ENCODE measurements at regions not wholly inside any gene's neighbourhood (a gene's known extent, or its start where the extent isn't known, plus 50 kb on each side); places are given as distances from the start of the nearest gene placed in this dataset.
A peak's percentile ranks its signal among the peaks of the same experiment; 100 is the strongest.

DNA sequence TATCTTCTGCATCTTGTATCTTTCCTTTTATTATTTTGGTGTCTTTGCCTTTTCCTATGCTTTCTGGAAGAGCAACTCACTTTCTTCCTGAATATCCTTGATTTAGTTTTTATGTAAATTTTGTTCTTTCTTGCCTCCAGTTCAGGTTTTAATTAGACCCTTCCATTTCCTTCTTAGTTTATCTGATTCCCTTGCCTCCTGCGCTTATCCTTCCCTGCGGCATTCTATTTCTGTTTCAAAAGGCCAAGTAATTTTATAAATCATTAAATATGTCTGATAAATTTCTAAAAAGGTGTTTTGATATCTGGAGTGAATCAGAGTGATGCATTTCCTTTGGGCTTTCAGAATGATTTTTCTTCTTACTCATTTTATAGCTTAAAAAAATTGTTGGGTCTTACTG is 167.7 kb upstream of the WDR11 start:
- Histone ChIP-seq H3K27me3 (no peaks in the 10 kb centered on the region), H3K36me3 (no peaks in the 10 kb centered on the region), H3K4me1 (no peaks in the 10 kb centered on the region), H3K27ac (no peak overlapping the region), H3K9me3 (no peaks in the 10 kb centered on the region), H3K4me3 (no peak overlapping the region)
- WGBS (ENCODE audit: insufficient coverage, low coverage, low lambda C conversion rate, missing lambda C conversion rate) = 73% methylated on average over 2 of the region's 2 CpGs
- intact Hi-C loops (cut with DNase I) = no loop called here
- ATAC-seq (no peak), DNase-seq (no peak)
- no peak for TF ChIP-seq POLR2A (IDR thresholded peaks at IDR 0.05)
- TF ChIP-seq, protein P1, sequence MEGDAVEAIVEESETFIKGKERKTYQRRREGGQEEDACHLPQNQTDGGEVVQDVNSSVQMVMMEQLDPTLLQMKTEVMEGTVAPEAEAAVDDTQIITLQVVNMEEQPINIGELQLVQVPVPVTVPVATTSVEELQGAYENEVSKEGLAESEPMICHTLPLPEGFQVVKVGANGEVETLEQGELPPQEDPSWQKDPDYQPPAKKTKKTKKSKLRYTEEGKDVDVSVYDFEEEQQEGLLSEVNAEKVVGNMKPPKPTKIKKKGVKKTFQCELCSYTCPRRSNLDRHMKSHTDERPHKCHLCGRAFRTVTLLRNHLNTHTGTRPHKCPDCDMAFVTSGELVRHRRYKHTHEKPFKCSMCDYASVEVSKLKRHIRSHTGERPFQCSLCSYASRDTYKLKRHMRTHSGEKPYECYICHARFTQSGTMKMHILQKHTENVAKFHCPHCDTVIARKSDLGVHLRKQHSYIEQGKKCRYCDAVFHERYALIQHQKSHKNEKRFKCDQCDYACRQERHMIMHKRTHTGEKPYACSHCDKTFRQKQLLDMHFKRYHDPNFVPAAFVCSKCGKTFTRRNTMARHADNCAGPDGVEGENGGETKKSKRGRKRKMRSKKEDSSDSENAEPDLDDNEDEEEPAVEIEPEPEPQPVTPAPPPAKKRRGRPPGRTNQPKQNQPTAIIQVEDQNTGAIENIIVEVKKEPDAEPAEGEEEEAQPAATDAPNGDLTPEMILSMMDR (IDR thresholded peaks at IDR 0.05) = no peak

DNA sequence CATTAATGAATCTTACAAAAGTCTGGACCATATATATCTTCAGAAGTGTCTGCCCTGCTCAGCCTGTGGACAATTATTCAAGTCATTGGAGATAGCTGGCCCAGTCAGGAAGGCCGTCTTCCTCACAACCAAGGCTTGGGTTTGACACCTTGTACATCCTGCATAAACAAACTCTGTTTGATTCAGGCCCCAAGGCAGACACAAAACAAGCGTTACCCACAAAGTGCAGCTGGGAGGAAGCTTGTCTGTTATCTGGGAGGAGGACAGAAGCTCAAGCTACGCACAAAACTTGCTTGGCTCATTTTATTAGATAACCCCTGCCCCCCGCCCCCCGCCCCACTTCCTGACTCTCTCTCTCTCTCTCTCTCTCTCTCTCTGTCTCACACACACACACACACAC is 166.9 kb upstream of the WDR11 start:
- H3K36me3 ChIP-seq = no peaks in the 10 kb centered on the region
- no peak overlapping the region for H3K27ac ChIP-seq
- intact Hi-C loops (cut with DNase I) = no loop called here
- TF ChIP-seq POLR2A (IDR thresholded peaks at IDR 0.05) = no peak
- TF ChIP-seq, protein P1 (IDR thresholded peaks at IDR 0.05) = no peak
- H3K4me1 ChIP-seq = no peaks in the 10 kb centered on the region
- ATAC-seq (peak in 1 of 4 donors; percentile 18), DNase-seq (no peak)
- H3K27me3 ChIP-seq = no peaks in the 10 kb centered on the region
- no peaks in the 10 kb centered on the region for H3K9me3 ChIP-seq
- no peak overlapping the region for H3K4me3 ChIP-seq
- WGBS (ENCODE audit: insufficient coverage, low coverage, low lambda C conversion rate, missing lambda C conversion rate) = 16% methylated on average over 3 of the region's 5 CpGs

DNA sequence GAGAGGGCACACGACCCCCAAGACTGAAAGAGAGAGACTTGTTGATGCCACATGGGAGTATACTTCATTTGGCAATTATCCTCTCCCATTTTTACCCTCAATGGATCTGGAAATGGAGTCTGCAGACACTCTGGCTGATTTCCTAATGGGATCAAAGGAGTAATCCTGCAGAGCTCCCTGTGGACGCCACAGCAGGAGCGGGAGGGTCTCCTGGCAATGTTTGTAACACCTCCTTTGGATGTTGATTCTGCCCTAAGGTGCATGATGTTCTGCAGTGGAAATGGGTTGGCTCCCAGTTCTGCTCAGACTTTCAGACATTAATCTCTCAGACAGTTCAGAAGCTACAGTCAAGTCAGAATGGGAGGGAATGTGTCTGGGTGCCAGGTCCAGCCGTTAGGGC is 166.0 kb upstream of the WDR11 start:
- ATAC-seq (no peak), DNase-seq (no peak)
- no peak overlapping the region for H3K27ac ChIP-seq
- no peaks in the 10 kb centered on the region for H3K4me1 ChIP-seq
- WGBS (ENCODE audit: insufficient coverage, low coverage, low lambda C conversion rate, missing lambda C conversion rate) = 33% methylated on average over 4 of the region's 4 CpGs
- no peaks in the 10 kb centered on the region for H3K9me3 ChIP-seq
- intact Hi-C loops (cut with DNase I) = no loop called here
- no peaks in the 10 kb centered on the region for H3K27me3 ChIP-seq
- no peak for TF ChIP-seq POLR2A (IDR thresholded peaks at IDR 0.05)
- TF ChIP-seq, protein P1 (IDR thresholded peaks at IDR 0.05) = no peak
- H3K4me3 ChIP-seq = no peak overlapping the region
- no peaks in the 10 kb centered on the region for H3K36me3 ChIP-seq

DNA sequence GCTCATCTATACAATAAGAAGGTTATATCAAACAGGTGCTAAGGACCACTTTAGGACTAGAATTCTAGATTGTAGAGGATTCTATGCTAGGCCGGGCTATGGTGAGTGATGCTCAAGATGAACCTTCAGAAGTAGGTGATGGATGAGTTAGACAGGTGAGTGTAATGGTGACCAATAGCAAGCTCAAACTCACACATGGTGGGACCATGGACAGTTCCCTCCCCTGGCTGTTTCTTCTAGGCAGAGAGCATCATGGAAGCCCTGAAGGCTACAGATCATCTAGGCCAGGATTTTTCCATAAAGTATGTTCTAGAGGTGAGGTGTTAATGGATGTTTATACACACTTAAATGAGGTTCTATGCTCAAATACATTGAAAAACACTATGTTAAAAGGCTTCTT is 162.2 kb upstream of the WDR11 start:
- no peak for ATAC-seq
- TF ChIP-seq, protein P1 (IDR thresholded peaks at IDR 0.05) = no peak
- TF ChIP-seq POLR2A (IDR thresholded peaks at IDR 0.05) = no peak
- no peak for DNase-seq
- Histone ChIP-seq H3K27ac (no peak overlapping the region), H3K27me3 (no peaks in the 10 kb centered on the region), H3K9me3 (no peaks in the 10 kb centered on the region), H3K4me3 (no peak overlapping the region), H3K4me1 (no peaks in the 10 kb centered on the region), H3K36me3 (no peaks in the 10 kb centered on the region)
- intact Hi-C loops (cut with DNase I) = no loop called here
- WGBS (ENCODE audit: insufficient coverage, low coverage, low lambda C conversion rate, missing lambda C conversion rate) = 50% methylated on average over 1 of the region's 1 CpG

Measured in right lobe of liver (tissue), 6 donors.